Endothelial cell of umbilical vein (primary cell): ENCODE measurements at regions not wholly inside any gene's neighbourhood (a gene's known extent, or its start where the extent isn't known, plus 50 kb on each side); places are given as distances from the start of the nearest gene placed in this dataset.

Experiments
- BruUV-seq: library from RNA; stranded (reverse); fragments of 400-500 nt; replicated peaks from 2 replicates; lab custom pipeline; 2021; lab: Mats Ljungman, UMichigan
- CTCF ChIA-PET: fragments of 300-600, 350-600 bp; sonication (Branson Sonifier 250); formaldehyde crosslinking; loops from one replicate; lab custom pipeline; 2021; ENCODE audit warnings: antibody characterized with exemption, inconsistent platforms; lab: Charles Lee
- POLR2A ChIA-PET: fragments of 300-600, 350-600 bp; sonication (Branson Sonifier 250); formaldehyde crosslinking; loops from one replicate; lab custom pipeline; 2021; ENCODE audit warnings: antibody characterized with exemption, inconsistent platforms; lab: Charles Lee
- DNase-seq: peaks from one replicate; pipeline ENCODE4 v3.0.0-alpha.2; 2011; ENCODE audit warnings: low read depth, low spot score
- FAIRE-seq: peaks from 2 replicates; lab custom pipeline; 2011; peaks lifted over from hg19 to GRCh38; lab: Jason Lieb, UNC
- H2AFZ ChIP-seq: 2 replicates; pipeline ENCODE4 v1.6.0; 2012; ENCODE audit warnings: low read depth, low read length, control low read depth, inconsistent platforms
- H3K27ac ChIP-seq: 2 replicates; pipeline ENCODE4 v1.5.1; 2011; ENCODE audit warnings: low read depth, mild to moderate bottlenecking, control low read depth, low read length, moderate library complexity; ENCODE audit not compliant: insufficient read depth
- H3K27me3 ChIP-seq, 2 experiments: 2 replicates each; pipeline versions ENCODE4 v1.6.0 to v1.6.1; 2011; ENCODE audit warnings: low read length in 2 of 2, mixed read lengths in 1 of 2; ENCODE audit not compliant: control insufficient read depth in 2 of 2, insufficient read depth in 2 of 2
- H3K36me3 ChIP-seq, 2 experiments: 2 replicates in 1 of 2; 3 replicates in 1 of 2; pipeline ENCODE4 v1.5.1; 2011; ENCODE audit warnings: low read length in 2 of 2, mild to moderate bottlenecking in 1 of 2, moderate library complexity in 1 of 2; ENCODE audit not compliant: control insufficient read depth in 2 of 2, insufficient read depth in 2 of 2; ENCODE audit errors: extremely low read depth in 1 of 2
- H3K4me1 ChIP-seq: 3 replicates; pipeline ENCODE4 v1.5.1; 2011; ENCODE audit warnings: mild to moderate bottlenecking, low read length; ENCODE audit not compliant: control insufficient read depth, insufficient read depth; ENCODE audit errors: extremely low read depth
- H3K4me2 ChIP-seq: 2 replicates; pipeline ENCODE4 v1.6.1; 2011; ENCODE audit warnings: low read length, control low read depth, mixed read lengths; ENCODE audit not compliant: insufficient read depth
- H3K4me3 ChIP-seq, 3 experiments: fragments of 200-600 bp in 1 of 3; sonication (generic), shearing (Covaris generic) in 1 of 3; replicated peaks in 1 of 3; 2 replicates each; pipeline ENCODE4 v1.5.1; 2011 to 2016; ENCODE audit warnings: control low read depth in 3 of 3, low read length in 3 of 3, mild to moderate bottlenecking in 2 of 3, inconsistent platforms in 1 of 3, low read depth in 1 of 3, moderate library complexity in 1 of 3; ENCODE audit not compliant: insufficient read depth in 1 of 3
- H3K79me2 ChIP-seq: 2 replicates; pipeline ENCODE4 v1.6.0; 2012; ENCODE audit warnings: low read length, inconsistent platforms; ENCODE audit not compliant: control insufficient read depth, insufficient read depth
- H3K9ac ChIP-seq: replicated peaks from 2 replicates; pipeline ENCODE3; 2011; ENCODE audit warnings: low read length, control low read depth; ENCODE audit not compliant: insufficient read depth; ENCODE audit errors: extremely low read depth
- H3K9me1 ChIP-seq: replicated peaks from 3 replicates; pipeline ENCODE4 v1.6.0; 2011; ENCODE audit warnings: mild to moderate bottlenecking, low read length; ENCODE audit not compliant: control insufficient read depth, insufficient read depth; ENCODE audit errors: extremely low read depth
- H3K9me3 ChIP-seq: replicated peaks from 2 replicates; pipeline ENCODE4 v1.5.1; 2012; ENCODE audit warnings: low read length, inconsistent platforms; ENCODE audit not compliant: control insufficient read depth, insufficient read depth
- H4K20me1 ChIP-seq: replicated peaks from 2 replicates; pipeline ENCODE3; 2011; ENCODE audit warnings: mild to moderate bottlenecking, low read length; ENCODE audit not compliant: control insufficient read depth, insufficient read depth; ENCODE audit errors: extremely low read depth
- CTCF ChIP-seq, 2 donors: IDR thresholded peaks; 1 replicate in 1 of 2; 2 replicates in 1 of 2; pipeline ENCODE4 v1.5.1; 2011; ENCODE audit warnings: low read length in 2 of 2, mild to moderate bottlenecking in 2 of 2, moderate library complexity in 2 of 2, control low read depth in 1 of 2, inconsistent platforms in 1 of 2, low read depth in 1 of 2; ENCODE audit not compliant: insufficient read depth in 1 of 2; ENCODE audit errors: extremely low read depth in 1 of 2
- EZH2 ChIP-seq: IDR thresholded peaks from 2 replicates; pipeline ENCODE4 v1.6.1; 2012; ENCODE audit warnings: borderline replicate concordance, low read depth, mild to moderate bottlenecking, moderate library complexity, low read length, inconsistent platforms; ENCODE audit not compliant: severe bottlenecking
- FOS ChIP-seq: IDR thresholded peaks from 2 replicates; pipeline ENCODE4 v1.6.1; 2011; ENCODE audit warnings: mild to moderate bottlenecking, low read length, moderate library complexity, borderline replicate concordance; ENCODE audit not compliant: insufficient read depth
- GATA2 ChIP-seq: IDR thresholded peaks from 2 replicates; pipeline ENCODE4 v1.7.0; 2011; ENCODE audit warnings: low read depth, mild to moderate bottlenecking, moderate library complexity, mixed read lengths, low read length; ENCODE audit not compliant: insufficient read length, insufficient read depth
- JUN ChIP-seq: IDR thresholded peaks from 2 replicates; pipeline ENCODE4 v1.6.1; 2011; ENCODE audit warnings: borderline replicate concordance, low read depth; ENCODE audit not compliant: insufficient read length, insufficient read depth
- MAX ChIP-seq: IDR thresholded peaks from 2 replicates; pipeline ENCODE4 v1.6.1; 2011; ENCODE audit not compliant: insufficient read depth, insufficient read length
- MYC ChIP-seq: IDR thresholded peaks from one replicate; pipeline ENCODE4 v1.6.1; 2011; ENCODE audit warnings: mild to moderate bottlenecking, low read depth, low read length
- POLR2A ChIP-seq: IDR thresholded peaks from 2 replicates; pipeline ENCODE4 v1.6.1; 2012; ENCODE audit warnings: low read depth, mild to moderate bottlenecking, control low read depth, low read length
- POLR2AphosphoS5 ChIP-seq: IDR thresholded peaks from 2 replicates; pipeline ENCODE4 v1.6.1; 2012; ENCODE audit warnings: low read depth, mild to moderate bottlenecking, control low read depth, low read length, moderate library complexity; ENCODE audit not compliant: insufficient read depth
- dilution Hi-C: fragments of 300-500 bp; cut with MboI; formaldehyde crosslinking; loops from one replicate; pipeline ENCODE4 v1.15.0; 2019; ENCODE audit warnings: low sequenced_read_pairs; ENCODE audit not compliant: extremely low pct_ligation_motif_present
- intact Hi-C: fragments of 100-400 bp; cut with micrococcal nuclease; formaldehyde crosslinking; loops from one replicate; pipeline ENCODE4 v1.10.0; 2022

GRCh38 chr4:186775902-186776301 is 52.2 kb upstream of the FAT1 start:
- H3K36me3 ChIP-seq = no peaks in the 10 kb centered on the region
- CTCF ChIA-PET = no interaction called here
- H3K4me2 ChIP-seq = no peak overlapping the region
- no peaks in the 10 kb centered on the region for H3K79me2 ChIP-seq
- no peaks in the 10 kb centered on the region for H3K9me3 ChIP-seq
- intact Hi-C loops (no loop called here), dilution Hi-C loops (no loop called here)
- FAIRE-seq (no peak), DNase-seq (no peak)
- no peaks in the 10 kb centered on the region for H3K9me1 ChIP-seq
- H3K4me3 ChIP-seq = no peak overlapping the region
- H3K27me3 ChIP-seq = no peaks in the 10 kb centered on the region
- POLR2A ChIA-PET = no interaction called here
- H4K20me1 ChIP-seq = no peaks in the 10 kb centered on the region
- H2AFZ ChIP-seq = no peak overlapping the region
- TF ChIP-seq MYC (no peak), EZH2 (no peak), POLR2AphosphoS5 (no peak), POLR2A (no peak)
- BruUV-seq = no TSS peak
- H3K27ac ChIP-seq = no peak overlapping the region
- H3K9ac ChIP-seq = no peak overlapping the region
- H3K4me1 ChIP-seq = no peaks in the 10 kb centered on the region

DNA sequence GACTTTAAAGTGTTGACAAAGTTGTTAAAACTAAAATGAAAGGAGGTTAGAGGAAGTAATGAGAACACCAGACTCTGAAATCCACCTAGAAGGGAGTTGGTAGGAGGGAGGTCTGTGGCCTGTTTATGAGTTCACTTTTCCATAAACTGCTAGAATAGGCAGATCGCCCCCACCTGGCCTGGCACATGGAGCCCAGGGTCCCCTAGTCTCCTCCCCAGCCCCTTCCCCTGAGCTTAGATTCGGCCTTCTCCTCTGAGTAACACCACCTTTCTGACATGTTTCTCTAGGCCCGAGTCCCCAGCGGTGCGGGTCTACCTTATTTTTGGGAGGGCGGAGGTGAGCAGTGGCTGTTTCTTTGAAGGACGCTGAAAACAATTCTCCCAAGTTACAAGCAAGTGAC is 54.5 kb upstream of the FAT1 start:
- Histone ChIP-seq H3K27ac (no peak overlapping the region), H2AFZ (no peak overlapping the region), H3K9ac (no peak overlapping the region), H3K9me3 (no peaks in the 10 kb centered on the region), H3K27me3 (no peaks in the 10 kb centered on the region), H4K20me1 (no peaks in the 10 kb centered on the region), H3K4me1 (no peaks in the 10 kb centered on the region), H3K4me2 (no peak overlapping the region), H3K79me2 (no peaks in the 10 kb centered on the region), H3K9me1 (no peaks in the 10 kb centered on the region), H3K4me3 (no peak overlapping the region), H3K36me3 (no peaks in the 10 kb centered on the region)
- dilution Hi-C loops (no loop called here), intact Hi-C loops (no loop called here)
- POLR2A ChIA-PET = no interaction called here
- DNase-seq = no peak
- TF ChIP-seq MYC (no peak), MAX (no peak), GATA2 (no peak), POLR2A (no peak), POLR2AphosphoS5 (no peak), CTCF (IDR thresholded peaks at IDR 0.05; ENCODE audit: extremely low read depth in 1 of 2, insufficient read depth in 1 of 2, low read depth in 1 of 2, low read length in 2 of 2) (no peak), JUN (no peak), FOS (no peak), EZH2 (no peak)
- BruUV-seq = no TSS peak
- CTCF ChIA-PET = no interaction called here
- FAIRE-seq = no peak
